ENCODE measurements at regions not wholly inside any gene's neighbourhood (a gene's known extent, or its start where the extent isn't known, plus 50 kb on each side); places are given as distances from the start of the nearest gene placed in this dataset.

- TF ChIP-seq CTCF (IDR thresholded peaks at IDR 0.05) (no peak), POLR2A (IDR thresholded peaks at IDR 0.05) (no peak)
These were observed 60.5 kb upstream of the VGLL2 start for GRCh38 chr6:117204903-117205302.
